ENCODE measurements at regions not wholly inside any gene's neighbourhood (a gene's known extent, or its start where the extent isn't known, plus 50 kb on each side); places are given as distances from the start of the nearest gene placed in this dataset.
"Not testable (repeated sequence)": the region's sequence is repeated elsewhere in the genome, so short reads cannot be mapped to it uniquely, and the experiment has no call there.

DNA sequence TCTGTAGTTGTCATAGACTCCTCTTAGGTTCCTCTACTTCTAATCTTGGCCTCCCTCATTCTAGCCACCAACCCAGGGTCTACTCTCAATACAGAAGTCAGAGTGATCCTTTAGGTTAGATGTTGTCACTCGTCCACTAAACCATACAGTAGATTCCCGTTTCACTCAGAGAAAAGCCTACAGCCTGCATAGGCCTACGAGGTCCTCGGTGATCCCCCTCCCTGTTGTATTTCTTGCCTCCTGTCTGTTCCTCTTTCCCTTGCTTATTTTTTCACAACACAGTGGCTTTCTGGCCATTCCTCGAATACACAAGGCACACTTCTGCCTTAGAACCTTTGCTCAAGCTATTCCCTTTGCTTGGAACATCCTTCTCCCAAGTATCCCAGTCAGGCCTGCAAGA lies 183.0 kb upstream of the PRSS1 start:
- no peak for DNase-seq

DNA sequence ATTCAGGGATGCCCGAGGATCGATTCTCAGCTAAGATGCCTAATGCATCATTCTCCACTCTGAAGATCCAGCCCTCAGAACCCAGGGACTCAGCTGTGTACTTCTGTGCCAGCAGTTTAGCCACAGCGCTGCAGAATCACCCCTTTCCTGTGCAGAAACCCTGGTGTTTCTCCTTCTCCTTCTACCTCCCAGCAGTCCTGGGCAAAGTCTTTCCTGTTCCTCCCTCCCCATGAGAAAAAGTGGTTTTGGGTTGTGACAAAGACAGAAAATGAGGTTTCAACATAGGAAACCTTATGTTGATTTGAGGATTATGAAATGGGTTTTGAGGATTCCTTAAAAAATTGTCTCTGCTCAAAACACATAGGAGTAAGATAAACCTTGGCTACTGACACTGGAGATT lies 185.1 kb upstream of the PRSS1 start:
- DNase-seq = not testable (repeated sequence)

DNA sequence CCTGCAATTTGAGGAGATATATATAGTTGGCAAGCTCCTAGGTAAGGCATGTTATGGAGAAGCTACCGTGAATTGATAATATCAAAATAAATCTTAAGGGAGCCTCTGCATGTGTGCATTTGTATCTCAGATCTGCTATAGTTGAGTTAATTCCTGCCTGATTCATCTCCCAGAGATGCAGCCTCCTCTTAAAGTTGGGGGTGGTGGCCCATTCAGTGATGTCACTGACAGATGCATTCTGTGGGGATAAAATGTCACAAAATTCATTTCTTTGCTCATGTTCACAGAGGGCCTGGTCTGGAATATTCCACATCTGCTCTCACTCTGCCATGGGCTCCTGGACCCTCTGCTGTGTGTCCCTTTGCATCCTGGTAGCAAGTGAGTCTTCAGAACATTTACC lies 185.8 kb upstream of the PRSS1 start:
- DNase-seq = peak; percentile 70

DNA sequence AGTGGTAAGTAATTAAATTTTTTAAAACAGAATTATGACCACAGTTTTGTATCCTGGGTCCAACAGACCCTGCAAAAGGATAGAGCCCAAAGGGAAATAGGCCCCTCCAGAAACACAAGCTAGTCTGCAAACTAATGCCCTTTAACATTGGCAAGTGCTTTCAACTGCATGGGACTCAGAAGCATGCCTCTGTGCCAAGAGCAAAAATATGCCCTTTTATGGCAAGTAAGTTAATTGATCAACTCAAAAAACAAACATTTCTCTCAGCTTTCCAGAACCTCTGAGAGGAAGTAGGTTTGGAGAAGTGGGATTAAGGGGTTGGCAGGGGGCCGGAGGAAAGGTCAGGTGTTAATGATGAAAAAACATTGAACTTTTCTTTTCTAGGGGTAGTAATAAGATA lies 186.6 kb upstream of the PRSS1 start:
- DNase-seq = peak; percentile 65

DNA sequence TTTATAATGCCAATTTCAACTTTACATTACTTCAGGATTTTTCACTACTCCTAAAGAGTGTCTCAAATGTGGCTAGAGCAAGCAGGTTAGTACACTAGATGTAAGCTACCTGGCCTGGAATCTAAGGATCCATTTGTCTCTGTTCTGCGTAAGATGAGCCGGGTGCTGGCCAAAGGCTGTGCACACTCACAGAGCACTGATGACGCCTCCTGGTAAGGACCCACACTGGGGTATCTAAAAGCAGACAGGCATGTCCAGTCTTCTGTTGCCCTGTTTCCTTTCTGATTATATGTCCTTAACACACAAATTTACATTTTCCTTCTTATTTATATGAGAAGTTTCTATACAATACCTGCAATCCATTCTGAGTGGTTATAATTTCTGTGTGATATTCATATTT lies 187.9 kb upstream of the PRSS1 start:
- not testable (repeated sequence) for DNase-seq

DNA sequence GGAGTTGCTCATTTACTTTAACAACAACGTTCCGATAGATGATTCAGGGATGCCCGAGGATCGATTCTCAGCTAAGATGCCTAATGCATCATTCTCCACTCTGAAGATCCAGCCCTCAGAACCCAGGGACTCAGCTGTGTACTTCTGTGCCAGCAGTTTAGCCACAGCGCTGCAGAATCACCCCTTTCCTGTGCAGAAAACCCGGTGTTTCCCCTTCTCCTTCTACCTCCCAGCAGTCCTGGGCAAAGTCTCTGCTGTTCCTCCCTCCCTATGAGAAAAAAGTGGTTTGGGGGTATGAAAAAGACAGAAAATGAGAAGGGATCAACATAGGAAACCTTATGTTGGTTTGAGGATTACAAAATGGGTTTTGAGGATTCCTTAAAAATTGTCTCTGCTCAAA lies 188.5 kb upstream of the PRSS1 start:
- DNase-seq = not testable (repeated sequence)

DNA sequence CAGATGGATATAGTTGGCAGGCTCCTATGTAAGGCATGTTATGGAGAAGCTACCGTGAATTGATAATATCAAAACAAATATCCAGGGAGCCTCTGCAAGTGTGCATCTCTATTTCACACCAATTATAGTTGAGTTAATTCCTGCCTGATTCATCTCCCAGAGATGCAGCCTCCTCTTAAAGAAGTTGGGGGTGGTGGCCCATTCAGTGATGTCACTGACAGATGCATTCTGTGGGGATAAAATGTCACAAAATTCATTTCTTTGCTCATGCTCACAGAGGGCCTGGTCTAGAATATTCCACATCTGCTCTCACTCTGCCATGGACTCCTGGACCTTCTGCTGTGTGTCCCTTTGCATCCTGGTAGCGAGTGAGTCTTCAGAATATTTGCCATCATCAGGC lies 189.1 kb upstream of the PRSS1 start:
- DNase-seq = no peak

DNA sequence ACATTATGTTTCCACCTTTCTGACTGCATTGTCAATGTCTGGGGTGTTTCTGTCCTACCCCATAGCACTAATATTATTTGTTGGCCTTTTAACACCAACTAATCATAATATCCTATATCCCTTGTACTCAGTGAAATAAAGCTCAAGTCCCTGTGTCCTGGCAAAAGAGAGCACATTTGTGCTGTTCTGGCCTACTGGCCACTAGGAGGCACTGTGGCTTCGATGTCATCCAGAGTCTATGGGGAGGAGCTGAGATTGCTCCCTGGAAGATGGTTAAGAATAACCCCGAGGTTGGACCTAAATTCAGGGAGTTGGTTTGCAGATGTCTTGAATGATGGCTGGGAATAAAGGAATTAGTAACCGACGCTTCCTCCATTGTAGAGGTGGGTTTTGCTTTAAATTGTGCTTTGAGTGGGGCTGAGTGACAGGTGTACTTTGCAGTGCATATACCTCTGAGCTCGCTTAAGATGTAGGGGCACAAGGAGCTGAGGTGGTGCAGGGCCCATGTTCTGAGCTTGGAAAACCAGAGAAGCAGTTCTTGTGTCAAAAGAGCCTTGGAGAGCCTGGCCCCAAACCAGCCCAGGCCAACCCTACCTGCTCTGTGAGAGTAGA lies 191.2 kb upstream of the PRSS1 start:
- peak; percentile 91 for DNase-seq

DNA sequence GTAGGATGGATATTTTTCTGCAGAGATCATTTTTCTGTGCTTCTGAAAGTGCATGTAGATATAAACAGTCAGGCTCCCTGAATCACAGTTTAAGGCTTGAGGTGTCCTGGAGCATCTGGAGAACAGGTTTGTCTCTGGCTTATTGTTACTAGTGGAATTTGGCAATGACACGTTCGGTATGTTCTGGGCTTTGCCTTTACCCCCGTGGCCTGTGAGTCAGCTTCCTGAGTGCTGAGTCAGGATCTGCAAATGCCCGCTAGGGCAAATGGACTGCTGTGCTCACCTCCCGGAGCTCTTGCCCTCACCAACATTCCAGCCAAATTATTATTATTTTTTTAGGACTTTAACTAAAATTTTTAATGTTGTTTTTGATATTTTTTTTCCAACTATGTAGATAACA lies 192.5 kb upstream of the PRSS1 start:
- DNase-seq = peak; percentile 100

DNA sequence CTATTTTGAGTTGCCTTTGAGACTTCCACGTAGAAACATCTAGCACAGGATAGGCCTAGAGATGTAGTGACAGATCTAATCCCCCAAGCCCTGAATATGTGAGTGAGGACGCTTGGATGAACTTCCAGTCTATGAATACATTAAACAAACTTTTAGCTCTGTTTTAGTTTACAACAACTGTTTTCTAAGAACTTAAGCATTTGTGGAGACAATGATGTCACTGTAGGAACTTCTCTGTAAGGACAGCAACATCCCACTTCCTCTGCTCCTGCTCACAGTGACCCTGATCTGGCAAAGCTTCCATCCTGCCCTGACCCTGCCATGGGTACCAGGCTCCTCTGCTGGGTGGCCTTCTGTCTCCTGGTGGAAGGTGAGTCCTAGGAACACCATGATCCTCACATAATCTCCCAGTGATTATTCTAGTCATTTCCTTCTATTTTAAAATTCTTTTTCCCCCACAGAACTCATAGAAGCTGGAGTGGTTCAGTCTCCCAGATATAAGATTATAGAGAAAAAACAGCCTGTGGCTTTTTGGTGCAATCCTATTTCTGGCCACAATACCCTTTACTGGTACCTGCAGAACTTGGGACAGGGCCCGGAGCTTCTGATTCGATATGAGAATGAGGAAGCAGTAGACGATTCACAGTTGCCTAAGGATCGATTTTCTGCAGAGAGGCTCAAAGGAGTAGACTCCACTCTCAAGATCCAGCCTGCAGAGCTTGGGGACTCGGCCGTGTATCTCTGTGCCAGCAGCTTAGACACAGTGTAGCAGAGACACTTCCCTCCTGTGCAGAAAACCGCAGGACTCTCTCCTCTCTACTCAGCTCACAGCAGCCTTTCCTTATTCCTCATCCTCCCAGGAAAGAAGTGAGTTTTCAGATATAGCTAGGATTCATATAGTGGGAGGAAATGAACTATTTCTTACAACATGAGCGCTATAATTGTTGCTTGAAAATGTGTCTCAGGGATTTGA lies 194.4 kb upstream of the PRSS1 start:
- DNase-seq = peak; percentile 64

DNA sequence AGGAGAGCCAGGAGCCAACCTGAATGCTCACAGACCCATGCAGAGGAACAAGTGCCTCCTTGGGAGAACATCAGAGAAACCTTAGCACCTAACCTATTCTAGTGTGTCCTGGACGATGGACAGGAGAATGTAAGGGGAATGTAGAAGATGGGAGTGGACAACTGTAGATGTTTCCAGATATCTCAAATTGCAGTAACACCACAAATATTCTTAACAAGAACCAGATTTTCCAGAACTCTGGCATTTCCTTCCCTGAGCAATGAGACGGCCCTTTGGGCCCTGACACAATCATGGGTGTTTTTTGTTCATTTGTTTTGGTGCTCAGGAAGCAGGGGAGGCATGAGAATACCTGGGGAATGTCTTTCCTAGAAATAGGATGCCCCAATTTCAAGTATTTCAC lies 196.1 kb upstream of the PRSS1 start:
- DNase-seq = no peak

DNA sequence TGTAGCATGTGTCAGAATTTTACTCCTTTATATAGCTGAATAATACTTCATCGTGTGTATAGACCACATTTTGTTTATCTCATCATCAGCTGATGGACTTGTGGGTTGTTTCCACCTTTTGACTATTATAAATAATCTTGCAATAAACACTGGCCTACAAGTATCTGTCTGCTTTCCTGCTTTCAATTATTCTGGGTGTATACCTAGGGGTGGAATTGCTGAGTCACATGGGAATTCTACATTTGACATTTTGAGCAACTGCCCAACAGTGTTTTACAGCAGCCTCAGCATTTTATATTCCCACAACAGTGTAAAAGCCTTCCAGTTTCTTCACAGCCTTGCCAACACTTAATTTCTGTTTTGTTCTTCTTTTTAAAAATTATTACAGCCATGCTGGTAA lies 200.3 kb upstream of the PRSS1 start:
- peak; percentile 40 for DNase-seq

DNA sequence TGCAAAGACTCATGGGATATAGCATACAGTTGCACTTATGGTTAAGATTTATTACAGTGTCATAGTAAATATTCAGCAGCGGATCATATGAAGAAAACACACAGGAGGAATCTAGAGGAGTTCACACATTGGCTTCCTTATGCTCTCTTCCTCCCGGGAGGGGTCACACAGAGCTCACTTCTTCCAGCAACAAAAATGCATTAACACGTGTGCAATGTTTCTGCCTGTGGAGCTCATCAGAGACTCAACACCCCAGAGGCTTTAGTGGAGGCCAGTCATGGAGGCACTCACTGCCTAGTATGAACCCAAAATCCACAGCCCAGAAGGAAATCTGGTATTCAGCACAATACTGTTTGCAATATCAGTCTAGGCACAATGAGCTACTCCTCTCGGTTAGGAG lies 202.8 kb upstream of the PRSS1 start:
- DNase-seq = no peak

DNA sequence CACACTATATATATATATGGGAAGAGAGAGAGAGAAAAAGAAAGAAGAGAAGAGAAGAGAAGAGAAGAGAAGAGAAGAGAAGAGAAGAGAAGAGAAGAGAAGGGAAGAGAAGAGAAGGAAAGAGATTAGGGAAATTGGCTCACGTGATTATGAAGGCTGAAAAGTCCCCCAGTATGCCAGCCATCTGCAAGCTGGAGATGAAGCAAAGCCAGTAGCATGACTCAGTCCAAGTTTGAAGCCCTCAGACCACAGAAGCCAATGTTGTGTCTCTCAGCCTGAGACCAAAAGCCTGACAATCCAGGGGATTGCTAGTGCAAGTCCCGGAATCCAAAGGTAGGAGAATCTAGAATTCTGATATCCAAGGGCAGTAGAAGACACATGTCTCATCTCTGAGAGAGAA lies 206.3 kb upstream of the PRSS1 start:
- peak; percentile 68 for DNase-seq

DNA sequence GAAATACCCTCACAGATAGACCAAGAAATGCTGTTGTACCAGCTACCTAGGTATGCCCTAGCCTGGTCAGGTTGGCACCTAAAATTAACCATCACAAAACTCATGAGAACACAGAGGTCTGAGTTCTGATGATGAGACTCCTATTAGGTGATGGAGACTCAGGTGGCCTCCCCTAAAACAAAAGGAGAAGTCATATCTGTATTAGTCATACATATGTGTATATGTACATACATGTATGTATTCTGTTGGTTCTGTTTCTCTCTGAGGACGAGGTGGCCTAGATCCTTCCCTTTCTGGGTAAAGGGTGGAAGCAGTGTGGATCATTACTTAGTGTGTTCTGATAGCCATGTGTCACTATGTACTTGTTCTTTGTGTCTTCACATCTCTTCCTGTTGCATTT lies 207.2 kb upstream of the PRSS1 start:
- no peak for DNase-seq

DNA sequence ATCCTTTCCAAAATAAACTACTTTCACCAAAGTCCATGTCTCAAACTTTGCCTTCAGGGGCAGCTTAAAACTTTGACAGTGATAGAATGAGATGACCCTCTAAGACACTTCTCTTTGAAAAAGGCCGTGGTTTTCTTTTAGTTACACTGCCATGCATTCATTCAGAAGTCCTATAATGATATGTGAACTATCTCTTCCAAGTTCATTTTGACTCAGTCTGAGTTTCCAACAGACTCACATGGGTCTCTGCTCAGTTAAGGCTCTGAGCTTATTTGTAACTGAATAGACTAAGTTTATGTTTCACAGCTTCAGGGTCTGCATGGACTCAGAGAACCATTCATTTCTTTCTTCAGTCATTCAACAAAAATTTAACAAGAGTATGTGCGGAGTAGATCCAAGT lies 208.9 kb upstream of the PRSS1 start:
- no peak for DNase-seq

DNA sequence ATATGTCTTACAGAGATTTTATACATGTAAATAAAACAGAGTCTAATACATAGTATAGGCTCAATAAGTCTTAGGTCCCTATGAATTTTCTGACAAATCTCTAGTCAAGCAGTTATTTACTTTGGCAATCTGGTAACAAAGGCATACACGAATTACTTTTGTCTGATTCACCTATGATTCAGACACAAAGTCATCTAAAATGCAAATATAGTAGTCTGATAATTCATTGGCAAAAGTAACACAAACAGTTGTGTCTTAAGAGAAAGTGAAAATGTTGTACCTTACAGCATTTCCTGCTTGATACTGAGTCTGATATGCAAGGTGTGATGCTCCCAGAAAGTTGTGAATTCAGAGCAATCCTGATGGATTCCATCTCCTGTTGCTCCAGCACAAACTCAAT lies 209.4 kb upstream of the PRSS1 start:
- DNase-seq = peak; percentile 92

DNA sequence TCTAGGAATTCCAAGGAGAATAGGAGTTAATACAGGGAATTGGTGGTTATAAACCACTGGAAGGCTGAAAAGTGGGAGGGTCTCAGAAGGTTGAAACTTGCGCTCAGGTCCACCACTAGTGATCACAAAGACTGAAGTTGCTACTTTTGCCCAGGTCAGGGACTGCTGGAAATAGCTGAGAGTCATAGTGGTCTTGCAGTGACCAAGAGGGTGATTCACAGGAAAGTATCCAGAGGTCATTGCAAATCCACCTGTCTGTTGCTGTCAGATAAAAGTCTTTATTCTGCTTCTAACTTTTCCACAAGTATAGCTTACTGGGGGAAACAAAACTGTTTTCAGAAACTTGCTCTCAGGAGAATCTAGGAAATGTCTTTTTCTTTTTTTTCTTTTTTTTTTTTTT lies 211.5 kb upstream of the PRSS1 start:
- DNase-seq = no peak

DNA sequence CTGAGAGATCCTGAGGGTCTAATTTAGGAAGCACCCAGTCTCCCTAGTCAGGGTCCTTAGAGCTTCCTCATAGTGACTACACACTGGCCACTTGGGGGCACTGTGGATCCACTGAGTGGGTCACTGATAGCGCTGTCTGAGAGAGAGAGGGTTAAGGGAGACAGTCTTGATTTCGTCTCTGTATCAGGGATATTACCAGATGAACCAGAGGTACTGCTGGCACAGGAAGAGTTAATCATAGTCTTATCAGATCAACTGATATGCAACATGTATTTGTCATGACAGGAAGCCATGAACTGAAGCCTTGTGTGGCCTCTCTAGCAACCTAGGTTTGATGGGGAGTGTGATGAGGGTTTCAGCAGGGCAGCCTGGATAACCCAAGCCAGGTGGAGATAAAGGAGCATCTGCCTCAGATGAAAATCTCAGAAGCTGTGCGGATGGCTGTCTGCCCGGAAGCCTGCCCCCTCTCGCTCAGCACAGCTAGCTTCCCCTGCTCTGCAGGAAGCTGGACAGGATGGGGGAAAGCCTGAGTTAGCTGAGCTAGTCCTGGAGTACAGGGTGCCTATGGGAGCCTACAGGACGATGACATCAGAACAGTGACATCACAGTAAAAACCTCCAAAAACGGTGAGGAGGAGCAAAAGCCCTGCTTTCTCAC lies 214.0 kb upstream of the PRSS1 start:
- DNase-seq = peak; percentile 91

DNA sequence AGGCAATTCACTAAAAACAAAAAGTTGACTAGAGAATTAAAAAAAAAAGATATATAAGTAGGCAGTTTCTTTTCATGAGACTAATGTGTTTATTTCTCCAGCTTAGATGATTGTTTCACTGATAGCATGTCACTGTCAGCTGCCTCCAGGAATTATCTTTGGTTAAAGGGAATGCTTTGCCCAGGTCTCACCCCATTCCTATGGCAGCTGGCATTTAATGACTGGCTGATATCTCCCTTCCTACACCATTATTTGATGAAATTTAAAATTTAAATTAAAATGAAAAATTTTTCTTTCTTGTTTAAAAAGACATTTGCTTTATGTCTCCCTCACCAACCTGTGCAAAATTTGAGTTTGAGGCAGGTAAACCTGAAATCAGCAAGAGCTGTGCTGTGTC lies 214.5 kb upstream of the PRSS1 start:
- DNase-seq = no peak

DNA sequence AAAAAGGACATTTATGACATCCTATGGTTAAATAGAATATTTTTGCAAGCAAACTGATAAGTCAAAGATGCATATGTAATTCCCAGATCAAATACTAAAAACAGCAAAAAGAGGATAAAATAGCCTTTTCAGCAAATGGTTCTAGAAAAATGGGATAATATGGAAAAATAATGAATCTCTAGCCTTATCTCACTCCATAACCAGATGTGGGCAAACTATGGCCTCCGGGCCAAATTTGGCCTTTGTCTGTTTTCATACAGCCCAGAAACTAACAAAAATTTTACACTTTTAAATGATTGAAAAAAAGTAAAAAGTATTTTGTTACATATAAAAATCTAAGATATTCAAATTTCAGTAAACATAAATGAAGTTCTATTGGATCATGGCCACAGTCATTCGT lies 215.4 kb upstream of the PRSS1 start:
- no peak for DNase-seq

DNA sequence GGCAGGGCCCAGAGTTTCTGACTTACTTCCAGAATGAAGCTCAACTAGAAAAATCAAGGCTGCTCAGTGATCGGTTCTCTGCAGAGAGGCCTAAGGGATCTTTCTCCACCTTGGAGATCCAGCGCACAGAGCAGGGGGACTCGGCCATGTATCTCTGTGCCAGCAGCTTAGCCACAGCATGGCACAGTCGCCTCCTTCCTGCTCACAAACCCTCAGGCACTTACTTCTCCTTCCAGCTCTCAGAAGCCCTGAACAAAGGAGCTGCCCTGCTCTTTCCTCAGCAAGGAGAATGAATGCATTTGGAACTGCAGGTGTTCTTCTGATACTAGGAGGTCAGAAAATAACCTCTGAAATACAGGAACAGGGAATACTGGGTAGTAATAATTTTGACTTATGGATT lies 219.7 kb upstream of the PRSS1 start:
- DNase-seq = no peak

DNA sequence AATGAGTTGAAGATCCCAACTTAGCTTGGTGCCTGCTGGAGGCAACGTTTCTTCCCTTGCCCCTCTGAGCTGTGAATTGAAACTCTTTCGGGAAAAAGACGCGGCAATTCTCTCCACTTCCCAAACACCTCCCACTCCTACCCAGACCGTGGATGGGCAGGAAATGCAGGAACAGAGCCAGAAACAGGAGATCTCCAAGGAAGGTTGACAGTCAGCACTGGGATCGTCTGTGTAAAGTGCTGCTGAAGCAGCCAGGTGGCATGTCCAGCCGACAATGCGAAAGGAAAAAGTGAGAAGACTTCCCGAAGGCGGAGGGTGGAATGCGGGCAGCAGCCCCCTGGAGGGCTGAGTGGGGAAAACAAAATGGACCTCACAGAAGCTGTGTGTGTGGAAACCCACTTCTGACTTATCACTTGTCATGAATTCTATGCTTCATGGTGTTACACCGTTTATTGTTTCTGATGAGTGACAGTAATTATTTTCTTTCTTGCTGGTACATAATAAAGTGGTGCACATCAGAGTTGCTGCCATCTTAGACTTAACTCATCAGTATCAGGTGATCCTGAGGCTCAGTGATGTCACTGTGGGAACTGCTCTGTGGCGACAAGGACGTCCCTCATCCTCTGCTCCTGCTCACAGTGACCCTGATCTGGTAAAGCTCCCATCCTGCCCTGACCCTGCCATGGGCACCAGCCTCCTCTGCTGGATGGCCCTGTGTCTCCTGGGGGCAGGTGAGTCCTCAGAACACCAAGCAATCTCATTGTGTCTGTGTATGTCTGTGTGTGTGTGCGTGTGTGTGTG lies 220.5 kb upstream of the PRSS1 start:
- DNase-seq = no peak

Measured in HCEC 1CT (cell line).